ENCODE measurements at regions not wholly inside any gene's neighbourhood (a gene's known extent, or its start where the extent isn't known, plus 50 kb on each side); places are given as distances from the start of the nearest gene placed in this dataset.
A peak's percentile ranks its signal among the peaks of the same experiment; 100 is the strongest.

DNA sequence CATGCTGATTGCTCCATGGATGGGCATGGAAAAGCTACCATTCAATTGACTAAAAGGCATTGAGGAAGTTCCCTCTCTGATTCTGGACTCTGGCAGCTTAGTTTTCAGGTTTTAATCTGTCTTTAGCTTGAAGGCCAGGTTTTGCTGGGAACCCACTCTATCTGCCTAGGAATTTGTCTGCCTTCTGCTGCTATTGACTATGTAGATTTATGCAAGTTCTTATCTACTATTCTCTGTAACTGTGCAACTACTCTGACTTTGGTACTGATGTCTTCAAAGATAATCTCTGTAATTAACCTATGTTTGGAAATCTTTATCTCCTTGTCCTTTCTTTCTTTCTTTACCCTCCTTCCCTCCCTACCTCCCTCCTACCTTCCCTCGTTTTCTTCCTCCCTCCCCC lies 178.8 kb downstream of the DSEL start:
- TF ChIP-seq CTCF (IDR thresholded peaks at IDR 0.05; ENCODE audit: insufficient read depth, missing control alignments), result no peak
- peak; percentile 61 for FAIRE-seq
- DNase-seq (ENCODE audit: insufficient read length, low spot score), result no peak

GRCh38 chr18:67331857-67332256 lies 184.7 kb downstream of the DSEL start:
- FAIRE-seq (no peak), DNase-seq (ENCODE audit: insufficient read length, low spot score) (no peak)
- no peak for TF ChIP-seq CTCF (IDR thresholded peaks at IDR 0.05; ENCODE audit: insufficient read depth, missing control alignments)

DNA sequence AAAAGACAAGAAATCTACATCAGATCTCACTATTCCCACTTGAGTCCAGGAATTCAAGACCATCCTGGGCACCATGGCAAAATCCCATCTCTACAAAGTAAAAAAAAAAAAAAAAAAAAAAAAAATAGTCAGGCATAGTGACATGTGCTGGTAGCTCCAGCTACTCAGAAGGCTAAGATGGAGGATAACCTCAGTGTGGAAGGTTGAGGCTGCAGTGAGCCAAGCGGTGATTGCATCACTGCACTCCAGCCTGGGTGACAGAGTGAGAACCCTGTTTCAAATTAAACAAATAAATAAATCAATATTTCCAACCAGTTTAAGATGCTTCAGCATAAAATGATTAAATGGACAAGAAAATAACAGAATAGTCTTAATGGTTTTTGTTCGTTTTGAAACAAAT lies 197.4 kb downstream of the DSEL start:
- FAIRE-seq (no peak), DNase-seq (ENCODE audit: insufficient read length, low spot score) (no peak)
- no peak for TF ChIP-seq CTCF (IDR thresholded peaks at IDR 0.05; ENCODE audit: insufficient read depth, missing control alignments)

- FAIRE-seq (no peak), DNase-seq (ENCODE audit: insufficient read length, low spot score) (no peak)
- no peak for TF ChIP-seq CTCF (IDR thresholded peaks at IDR 0.05; ENCODE audit: insufficient read depth, missing control alignments)
These were observed 197.9 kb downstream of the DSEL start for GRCh38 chr18:67318651-67319050.

GRCh38 chr18:67310826-67311225 lies 205.7 kb downstream of the DSEL start:
- DNase-seq (ENCODE audit: insufficient read length, low spot score) (no peak), FAIRE-seq (no peak)
- TF ChIP-seq CTCF (IDR thresholded peaks at IDR 0.05; ENCODE audit: insufficient read depth, missing control alignments), result no peak

- FAIRE-seq, result no peak
- no peak for DNase-seq (ENCODE audit: insufficient read length, low spot score)
- no peak for TF ChIP-seq CTCF (IDR thresholded peaks at IDR 0.05; ENCODE audit: insufficient read depth, missing control alignments)
These were observed 207.7 kb downstream of the DSEL start for GRCh38 chr18:67308819-67309218.

DNA sequence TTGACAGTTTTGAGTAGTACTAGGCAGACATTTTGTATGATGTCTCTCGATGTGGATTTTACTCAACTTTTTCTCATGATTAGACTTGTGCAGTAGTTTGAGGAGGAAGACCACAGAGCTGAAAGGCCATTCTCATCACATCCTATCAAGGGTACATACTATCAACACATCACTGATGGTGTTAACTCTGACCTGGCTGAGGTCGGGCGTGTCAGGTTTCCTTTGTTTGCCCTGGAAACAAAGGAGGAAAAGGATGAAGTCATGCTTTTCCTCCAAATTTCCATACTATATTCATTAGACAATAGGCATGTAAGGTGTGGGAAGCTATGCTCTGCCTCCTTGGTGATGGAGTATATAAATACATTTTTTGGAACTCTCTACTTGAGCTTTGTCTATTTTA lies 211.1 kb downstream of the DSEL start:
- TF ChIP-seq CTCF (IDR thresholded peaks at IDR 0.05; ENCODE audit: insufficient read depth, missing control alignments), result no peak
- DNase-seq (ENCODE audit: insufficient read length, low spot score), result no peak
- no peak for FAIRE-seq

Data from D721Med (cell line).